ENCODE measurements at regions not wholly inside any gene's neighbourhood (a gene's known extent, or its start where the extent isn't known, plus 50 kb on each side); places are given as distances from the start of the nearest gene placed in this dataset.

DNA sequence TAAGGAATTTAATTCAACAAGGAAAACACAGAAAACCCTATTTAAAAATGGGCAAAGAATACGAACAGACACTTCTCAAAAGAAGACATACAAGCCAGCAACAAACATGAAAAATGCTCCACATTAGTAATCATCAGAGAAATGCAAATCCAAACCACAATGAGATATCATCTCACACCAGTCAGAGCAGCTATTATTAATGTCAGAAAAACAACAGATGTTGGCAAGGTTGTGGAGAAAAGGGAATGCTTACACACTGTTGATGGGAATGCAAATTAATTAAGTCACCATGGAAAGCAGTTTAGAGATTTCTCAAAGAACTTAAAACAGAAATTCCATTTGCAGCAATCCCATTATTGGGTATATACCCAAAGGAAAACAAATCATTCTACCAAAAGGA, 55.2 kb downstream of the GCC1 start:
- no peak for DNase-seq (ENCODE audit: low read depth in 1 of 2, low spot score in 1 of 2)
- in situ Hi-C loops (cut with HindIII; ENCODE audit: low pct_unique_long_range_greater_than_20kb, low sequenced_read_pairs): no loop called here
- TF ChIP-seq JUND (IDR thresholded peaks at IDR 0.05; ENCODE audit: low read depth): no peak

DNA sequence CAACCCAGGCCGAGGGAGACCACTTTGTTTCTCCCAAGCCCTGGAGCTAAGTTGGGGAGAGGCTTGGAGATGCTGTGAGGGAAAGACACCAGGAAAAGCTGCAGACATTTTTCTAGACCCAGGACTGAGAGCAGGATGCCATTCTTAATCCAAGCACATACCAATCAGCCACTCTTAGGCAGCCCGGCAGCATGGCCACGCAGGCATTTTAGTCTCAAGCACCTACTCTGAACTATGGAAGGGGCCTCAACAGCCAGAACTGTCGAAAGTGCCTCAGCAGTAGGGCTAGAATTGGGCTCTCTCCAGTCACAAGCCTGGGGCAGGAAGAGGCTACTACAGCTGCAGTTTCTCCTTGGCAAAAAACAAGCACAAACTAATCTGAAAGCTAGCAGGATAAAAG, 57.8 kb downstream of the GCC1 start:
- no peak for TF ChIP-seq JUND (IDR thresholded peaks at IDR 0.05; ENCODE audit: low read depth)
- DNase-seq (ENCODE audit: low read depth in 1 of 2, low spot score in 1 of 2): no peak
- in situ Hi-C loops (cut with HindIII; ENCODE audit: low pct_unique_long_range_greater_than_20kb, low sequenced_read_pairs): no loop called here

DNA sequence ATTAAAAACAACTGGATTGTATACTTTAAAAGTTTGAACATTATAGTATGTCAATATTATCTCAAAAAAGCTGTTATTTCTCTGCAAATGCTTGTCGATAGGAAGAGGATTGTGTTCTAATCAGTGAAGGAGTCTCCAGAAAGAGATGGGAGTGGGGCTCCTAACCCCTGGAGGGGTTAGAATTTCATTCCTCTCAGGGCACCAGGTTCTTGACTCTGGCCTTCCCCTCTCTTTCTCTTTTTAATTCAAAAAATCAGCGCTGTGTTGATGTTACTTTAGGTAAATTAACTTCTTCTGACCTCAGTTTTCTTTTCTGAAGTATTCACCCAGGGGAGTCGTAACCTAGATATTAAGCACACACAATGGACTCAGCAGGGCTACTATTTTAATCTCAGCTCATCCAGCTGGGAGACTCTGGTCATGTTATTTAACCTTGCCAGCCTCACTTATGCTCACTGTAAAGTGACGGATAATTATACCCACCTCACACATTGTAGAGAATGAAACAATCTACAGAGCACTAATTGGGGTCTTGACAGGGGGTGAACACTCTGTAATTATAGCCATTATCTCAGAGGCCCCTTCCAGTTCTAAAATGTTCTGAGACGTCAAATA, 59.4 kb downstream of the GCC1 start:
- in situ Hi-C loops (cut with HindIII; ENCODE audit: low pct_unique_long_range_greater_than_20kb, low sequenced_read_pairs): no loop called here
- TF ChIP-seq JUND (IDR thresholded peaks at IDR 0.05; ENCODE audit: low read depth): no peak
- no peak for DNase-seq (ENCODE audit: low read depth in 1 of 2, low spot score in 1 of 2)

DNA sequence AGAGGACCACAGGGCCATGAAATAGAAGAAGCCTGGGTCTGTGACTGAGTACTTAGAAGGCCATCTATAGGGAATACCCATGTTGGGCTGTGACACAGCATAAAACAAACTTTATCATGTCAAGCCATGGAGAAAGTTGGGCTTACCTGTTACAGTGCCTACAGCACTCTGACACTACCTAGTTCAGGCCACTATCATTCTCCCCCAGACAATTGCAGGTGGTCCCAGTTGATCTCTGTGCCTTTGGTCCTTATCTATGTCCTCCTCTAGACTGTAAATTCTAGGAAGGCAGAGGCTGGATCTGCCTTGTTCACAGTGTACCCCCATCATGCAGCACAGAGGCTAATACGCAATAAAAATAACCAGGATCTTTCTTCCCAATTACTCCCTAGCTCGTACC, 69.1 kb downstream of the GCC1 start:
- TF ChIP-seq JUND (IDR thresholded peaks at IDR 0.05; ENCODE audit: low read depth): no peak
- in situ Hi-C loops (cut with HindIII; ENCODE audit: low pct_unique_long_range_greater_than_20kb, low sequenced_read_pairs): no loop called here
- DNase-seq (ENCODE audit: low read depth in 1 of 2, low spot score in 1 of 2): no peak

DNA sequence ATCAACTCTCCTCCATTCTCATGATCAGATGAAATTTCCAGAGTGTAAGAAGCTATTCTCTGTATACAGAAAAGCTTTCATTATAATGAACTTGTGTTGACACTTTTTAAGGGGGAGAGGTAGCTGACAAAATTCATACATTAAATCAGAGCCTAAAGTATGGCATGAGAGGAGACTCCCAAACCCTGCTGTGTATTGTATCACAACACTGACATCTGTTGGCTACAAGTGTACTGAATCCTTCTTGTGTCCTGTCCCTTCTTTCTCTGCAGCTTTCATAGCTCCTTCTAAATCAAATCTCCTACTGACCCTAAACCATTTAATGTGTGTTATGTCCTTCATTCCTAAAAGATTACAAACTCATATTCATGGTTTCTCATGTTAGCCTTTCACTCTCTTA, 70.9 kb downstream of the GCC1 start:
- DNase-seq (ENCODE audit: low read depth in 1 of 2, low spot score in 1 of 2): peak; percentile 51 to 68
- TF ChIP-seq JUND (IDR thresholded peaks at IDR 0.05; ENCODE audit: low read depth): no peak
- in situ Hi-C loops (cut with HindIII; ENCODE audit: low pct_unique_long_range_greater_than_20kb, low sequenced_read_pairs): no loop called here

DNA sequence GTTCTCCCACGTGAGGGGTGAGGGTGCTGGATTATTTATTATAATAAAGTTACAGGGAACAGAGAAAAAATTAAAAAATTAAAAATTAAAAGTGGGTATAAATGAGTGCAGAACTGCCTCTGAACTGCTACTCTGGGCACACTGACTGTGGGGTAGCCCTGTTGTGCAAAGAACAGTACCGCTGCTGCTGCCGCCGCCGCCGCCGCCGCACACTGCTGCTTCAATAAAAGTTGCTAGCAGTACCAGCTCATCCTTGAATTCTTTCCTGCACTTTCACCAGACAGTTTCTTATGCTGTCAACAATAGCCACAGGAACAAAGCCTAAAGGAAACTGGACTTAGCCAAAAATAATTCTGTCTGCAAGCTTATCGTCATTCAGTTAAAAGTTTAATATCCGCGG, 72.1 kb downstream of the GCC1 start:
- in situ Hi-C loops (cut with HindIII; ENCODE audit: low pct_unique_long_range_greater_than_20kb, low sequenced_read_pairs): no loop called here
- no peak for TF ChIP-seq JUND (IDR thresholded peaks at IDR 0.05; ENCODE audit: low read depth)
- no peak for DNase-seq (ENCODE audit: low read depth in 1 of 2, low spot score in 1 of 2)

DNA sequence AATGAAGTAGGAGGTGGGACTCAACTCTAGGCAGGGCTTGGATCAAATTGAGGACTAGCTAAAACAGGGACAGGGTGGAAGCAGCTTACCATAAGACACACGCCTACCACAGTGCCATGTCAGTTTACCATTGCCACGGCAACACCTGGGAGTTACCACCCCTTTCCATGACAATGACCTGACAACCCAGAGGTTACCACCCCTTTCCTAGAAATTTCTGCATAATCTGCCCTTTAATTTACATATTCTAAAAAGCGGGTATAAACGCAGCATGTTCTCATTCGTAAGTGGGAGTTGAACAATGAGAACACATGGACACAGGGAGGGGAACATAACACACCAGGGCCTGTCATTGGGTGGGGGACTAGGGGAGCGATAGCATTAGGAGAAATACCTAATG, 72.7 kb downstream of the GCC1 start:
- no peak for DNase-seq (ENCODE audit: low read depth in 1 of 2, low spot score in 1 of 2)
- in situ Hi-C loops (cut with HindIII; ENCODE audit: low pct_unique_long_range_greater_than_20kb, low sequenced_read_pairs): no loop called here
- TF ChIP-seq JUND (IDR thresholded peaks at IDR 0.05; ENCODE audit: low read depth): no peak

DNA sequence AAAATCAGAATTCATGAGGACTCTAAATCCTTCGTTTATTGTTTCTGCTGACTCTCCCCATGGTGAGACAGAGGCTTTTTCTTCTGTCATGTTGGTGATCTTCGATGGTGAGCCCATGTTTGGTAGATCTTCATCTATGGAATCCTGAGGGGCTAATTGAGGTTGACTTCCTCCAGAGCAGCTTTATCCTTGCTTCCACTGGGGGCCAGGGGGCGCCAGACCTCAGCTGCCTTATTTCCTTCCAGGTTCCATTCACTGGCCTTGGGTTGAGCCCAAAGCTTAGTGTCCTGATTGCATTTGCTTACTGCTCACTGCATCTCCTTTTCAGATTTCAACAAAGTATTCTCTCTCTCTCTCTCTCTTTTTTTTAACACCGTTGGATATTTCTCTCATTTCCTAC, 80.7 kb downstream of the GCC1 start:
- peak in 1 of 2 experiments; percentile 2 for DNase-seq (ENCODE audit: low read depth in 1 of 2, low spot score in 1 of 2)
- TF ChIP-seq JUND (IDR thresholded peaks at IDR 0.05; ENCODE audit: low read depth): no peak
- in situ Hi-C loops (cut with HindIII; ENCODE audit: low pct_unique_long_range_greater_than_20kb, low sequenced_read_pairs): no loop called here

DNA sequence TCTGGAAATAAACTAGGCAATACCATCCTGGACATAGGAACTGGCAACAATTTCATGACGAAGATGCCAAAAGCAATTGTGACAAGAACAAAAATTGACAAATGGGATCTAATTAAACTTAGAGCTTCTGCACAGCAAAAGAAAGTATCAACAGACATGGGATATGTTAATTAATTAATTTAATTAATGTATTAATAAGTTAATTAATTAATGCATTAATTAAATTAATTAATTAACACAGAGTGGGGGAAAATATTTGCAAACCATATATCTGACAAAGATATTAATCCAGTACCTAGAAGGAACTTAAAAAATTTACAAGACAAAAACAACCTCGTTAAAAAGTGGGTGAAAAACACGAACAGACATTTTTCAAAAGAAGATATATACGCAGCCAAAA, 83.6 kb downstream of the GCC1 start:
- DNase-seq (ENCODE audit: low read depth in 1 of 2, low spot score in 1 of 2): no peak
- no peak for TF ChIP-seq JUND (IDR thresholded peaks at IDR 0.05; ENCODE audit: low read depth)
- in situ Hi-C loops (cut with HindIII; ENCODE audit: low pct_unique_long_range_greater_than_20kb, low sequenced_read_pairs): no loop called here

DNA sequence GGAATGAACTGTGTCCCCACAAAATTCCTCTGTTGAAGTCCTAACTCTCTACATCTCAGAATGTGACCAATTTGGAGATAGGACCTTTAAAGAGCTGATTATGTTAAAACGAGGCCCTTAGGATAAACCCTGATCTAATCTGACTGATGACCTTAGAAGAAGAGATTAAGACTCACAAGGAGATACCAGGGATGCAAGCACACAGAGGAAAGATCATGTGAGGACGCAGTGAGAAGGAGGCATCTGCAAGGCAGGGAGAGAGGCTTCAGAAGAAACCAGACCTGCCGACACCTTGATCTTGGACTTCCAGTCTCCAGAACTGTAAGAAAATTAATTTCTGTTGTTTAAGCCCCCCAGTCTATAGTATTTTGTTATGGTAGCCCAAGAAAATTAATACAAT, 94.9 kb upstream of the ZNF800 start:
- in situ Hi-C loops (cut with HindIII; ENCODE audit: low pct_unique_long_range_greater_than_20kb, low sequenced_read_pairs): no loop called here
- TF ChIP-seq JUND (IDR thresholded peaks at IDR 0.05; ENCODE audit: low read depth): no peak

DNA sequence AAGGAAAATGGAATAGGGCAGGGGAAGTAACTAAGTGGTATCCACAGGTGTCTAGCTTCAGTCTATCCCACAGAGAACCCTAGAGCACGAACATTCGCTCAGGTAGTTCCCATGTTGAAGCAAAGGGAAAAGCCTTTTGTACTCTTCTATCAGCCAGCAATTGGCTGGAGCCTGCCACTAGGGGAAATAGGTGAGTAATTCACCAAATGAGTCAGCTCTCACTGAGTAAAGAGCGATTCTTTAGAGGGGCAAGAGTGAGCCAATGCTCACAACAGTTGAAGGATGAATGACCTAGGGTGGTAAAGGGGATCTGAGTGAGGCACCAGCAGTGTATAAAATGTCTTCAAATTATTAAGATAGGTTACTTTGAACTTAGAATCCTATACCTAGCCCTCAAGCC, 94.1 kb upstream of the ZNF800 start:
- in situ Hi-C loops (cut with HindIII; ENCODE audit: low pct_unique_long_range_greater_than_20kb, low sequenced_read_pairs): no loop called here
- no peak for DNase-seq (ENCODE audit: low read depth in 1 of 2, low spot score in 1 of 2)
- no peak for TF ChIP-seq JUND (IDR thresholded peaks at IDR 0.05; ENCODE audit: low read depth)

More for the DNA sequence above, 94.9 kb upstream of the ZNF800 start:
- no peak for DNase-seq (ENCODE audit: low read depth in 1 of 2, low spot score in 1 of 2)

DNA sequence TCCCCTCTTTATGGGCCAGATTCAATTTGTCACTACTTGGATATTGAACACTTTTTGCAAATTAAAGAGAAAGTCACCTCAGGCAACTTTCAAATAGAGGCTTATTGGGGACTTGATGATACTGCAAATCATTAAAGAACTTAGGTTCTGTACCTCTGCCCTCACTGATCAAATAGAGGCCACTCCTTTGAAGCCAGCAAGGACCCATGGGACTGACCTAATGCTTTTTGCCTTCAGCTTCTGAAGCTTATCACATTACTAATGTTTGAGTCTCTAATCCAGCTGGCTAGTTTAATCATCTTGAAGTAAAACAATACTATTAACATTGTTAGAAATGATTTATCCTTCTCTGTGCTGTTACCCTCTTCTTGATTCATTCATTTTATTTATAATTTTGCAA, 93.0 kb upstream of the ZNF800 start:
- no peak for DNase-seq (ENCODE audit: low read depth in 1 of 2, low spot score in 1 of 2)
- in situ Hi-C loops (cut with HindIII; ENCODE audit: low pct_unique_long_range_greater_than_20kb, low sequenced_read_pairs): no loop called here
- no peak for TF ChIP-seq JUND (IDR thresholded peaks at IDR 0.05; ENCODE audit: low read depth)

DNA sequence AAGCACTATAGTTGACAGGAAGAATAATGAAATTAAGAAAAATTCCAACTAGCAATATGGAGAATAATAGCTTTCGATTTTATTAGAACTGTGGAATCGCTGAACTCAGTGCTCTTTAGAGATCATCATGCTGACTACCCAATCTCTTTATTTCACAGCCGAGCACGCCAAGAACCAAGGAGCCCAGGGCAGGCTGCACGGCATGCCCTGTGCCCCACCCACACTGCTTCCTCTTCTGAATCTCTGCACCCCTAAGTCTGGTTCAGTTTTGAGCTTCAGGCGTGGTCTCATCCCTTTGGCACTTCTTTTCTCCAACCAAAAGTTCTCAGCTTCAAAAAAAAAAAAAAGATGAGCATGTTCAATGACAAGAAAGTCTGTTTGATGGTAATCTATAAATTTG, 92.4 kb upstream of the ZNF800 start:
- DNase-seq (ENCODE audit: low read depth in 1 of 2, low spot score in 1 of 2): no peak
- in situ Hi-C loops (cut with HindIII; ENCODE audit: low pct_unique_long_range_greater_than_20kb, low sequenced_read_pairs): no loop called here

DNA sequence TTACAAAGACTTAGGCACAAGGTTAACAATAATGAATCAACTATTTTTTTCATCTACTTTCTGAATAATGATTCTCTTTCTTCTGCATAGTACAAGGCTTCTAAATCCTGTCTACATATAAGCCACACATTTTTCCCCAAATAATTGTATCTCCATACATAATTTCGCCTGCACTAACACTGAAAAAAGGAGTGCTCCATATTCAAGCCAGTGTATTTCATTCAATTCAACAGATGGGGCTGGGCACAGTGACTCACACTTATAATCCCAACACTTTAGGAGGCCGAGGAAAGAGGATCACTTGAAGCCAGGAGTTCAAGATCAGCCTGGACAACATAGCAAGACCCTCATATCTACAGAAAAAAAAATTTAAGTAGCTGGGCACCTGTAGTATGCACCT, 86.0 kb upstream of the ZNF800 start:
- in situ Hi-C loops (cut with HindIII; ENCODE audit: low pct_unique_long_range_greater_than_20kb, low sequenced_read_pairs): no loop called here
- TF ChIP-seq JUND (IDR thresholded peaks at IDR 0.05; ENCODE audit: low read depth): no peak

More for the DNA sequence above, 92.4 kb upstream of the ZNF800 start:
- no peak for TF ChIP-seq JUND (IDR thresholded peaks at IDR 0.05; ENCODE audit: low read depth)

More for the DNA sequence above, 86.0 kb upstream of the ZNF800 start:
- DNase-seq (ENCODE audit: low read depth in 1 of 2, low spot score in 1 of 2): no peak
